Bronchial epithelial cell (primary cell): ENCODE measurements at regions not wholly inside any gene's neighbourhood (a gene's known extent, or its start where the extent isn't known, plus 50 kb on each side); places are given as distances from the start of the nearest gene placed in this dataset.
A peak's percentile ranks its signal among the peaks of the same experiment; 100 is the strongest.

ENCODE experiments used
- DNase-seq: peaks from one replicate; pipeline ENCODE4 v3.0.0-alpha.2; 2010; ENCODE audit warnings: low read depth
- FAIRE-seq: peaks from 2 replicates; lab custom pipeline; 2011; peaks lifted over from hg19 to GRCh38; lab: Jason Lieb, UNC
- H3K27me3 ChIP-seq: 2 replicates; pipeline ENCODE4 v1.5.1; 2011; ENCODE audit warnings: low read length; ENCODE audit not compliant: control insufficient read depth, insufficient read depth
- H3K36me3 ChIP-seq: 2 replicates; pipeline ENCODE4 v1.5.1; 2011; ENCODE audit warnings: low read length; ENCODE audit not compliant: control insufficient read depth, insufficient read depth
- H3K4me3 ChIP-seq: 2 replicates; pipeline ENCODE4 v1.5.1; 2011; ENCODE audit warnings: mild to moderate bottlenecking, low read depth, low read length, control low read depth
- CTCF ChIP-seq: IDR thresholded peaks from 2 replicates; pipeline ENCODE4 v1.5.1; 2011; ENCODE audit warnings: mild to moderate bottlenecking, moderate library complexity, low read length, control low read depth, inconsistent platforms; ENCODE audit not compliant: insufficient read depth, severe bottlenecking

GRCh38 chr5:144971108-144971850, 800.6 kb downstream of the KCTD16 start:
- no peak for TF ChIP-seq CTCF
- Histone ChIP-seq H3K36me3 (no peaks in the 10 kb centered on the region), H3K4me3 (no peak overlapping the region), H3K27me3 (no peaks in the 10 kb centered on the region)
- no peak for FAIRE-seq
- peak; percentile 4 for DNase-seq

- no peaks in the 10 kb centered on the region for H3K36me3 ChIP-seq
- DNase-seq, result no peak
- no peaks in the 10 kb centered on the region for H3K27me3 ChIP-seq
- no peak for TF ChIP-seq CTCF
- H3K4me3 ChIP-seq, result no peak overlapping the region
- FAIRE-seq, result no peak
These were observed 789.6 kb downstream of the KCTD16 start for GRCh38 chr5:144960296-144960695.

GRCh38 chr5:144958002-144958401, 787.3 kb downstream of the KCTD16 start:
- Histone ChIP-seq H3K4me3 (no peak overlapping the region), H3K27me3 (no peaks in the 10 kb centered on the region), H3K36me3 (no peaks in the 10 kb centered on the region)
- no peak for FAIRE-seq
- no peak for DNase-seq
- no peak for TF ChIP-seq CTCF

GRCh38 chr5:144950996-144951395, 780.3 kb downstream of the KCTD16 start:
- no peak for DNase-seq
- H3K4me3 ChIP-seq, result no peak overlapping the region
- FAIRE-seq, result no peak

GRCh38 chr5:144947023-144947422, 776.4 kb downstream of the KCTD16 start:
- no peaks in the 10 kb centered on the region for H3K36me3 ChIP-seq
- H3K27me3 ChIP-seq, result no peaks in the 10 kb centered on the region
- TF ChIP-seq CTCF, result no peak
- no peak for FAIRE-seq
- H3K4me3 ChIP-seq, result no peak overlapping the region
- no peak for DNase-seq

More at GRCh38 chr5:144950996-144951395, 780.3 kb downstream of the KCTD16 start:
- no peak for TF ChIP-seq CTCF
- H3K36me3 ChIP-seq, result no peaks in the 10 kb centered on the region
- H3K27me3 ChIP-seq, result no peaks in the 10 kb centered on the region

- H3K27me3 ChIP-seq, result no peaks in the 10 kb centered on the region
- FAIRE-seq, result no peak
- no peaks in the 10 kb centered on the region for H3K36me3 ChIP-seq
- no peak overlapping the region for H3K4me3 ChIP-seq
- no peak for DNase-seq
- TF ChIP-seq CTCF, result no peak
These were observed 774.8 kb downstream of the KCTD16 start for GRCh38 chr5:144945503-144945902.
